Kidney (tissue), 13 donors: ENCODE measurements at regions not wholly inside any gene's neighbourhood (a gene's known extent, or its start where the extent isn't known, plus 50 kb on each side); places are given as distances from the start of the nearest gene placed in this dataset.

Experiments used
- DNase-seq, 5 donors: peaks; one replicate each; pipeline ENCODE4 v3.0.0-alpha.2; 2013 to 2020
- FAIRE-seq: peaks from 2 replicates; lab custom pipeline; 2012; peaks lifted over from hg19 to GRCh38; lab: Jason Lieb, UNC
- H3K27ac ChIP-seq, 2 donors: one replicate each; pipeline ENCODE4 v1.7.0; 2013; ENCODE audit warnings: low read depth in 2 of 2, low read length in 2 of 2, inconsistent platforms in 1 of 2
- H3K27me3 ChIP-seq: one replicate; pipeline ENCODE4 v1.7.1; 2013; ENCODE audit warnings: low read length, inconsistent platforms; ENCODE audit not compliant: control insufficient read depth, insufficient read depth
- H3K36me3 ChIP-seq, 3 donors: one replicate each; pipeline versions ENCODE4 v1.7.0 to v1.7.1; 2013; ENCODE audit warnings: low read length in 3 of 3, control low read depth in 1 of 3, inconsistent platforms in 1 of 3; ENCODE audit not compliant: insufficient read depth in 3 of 3, control insufficient read depth in 2 of 3
- H3K4me1 ChIP-seq, 3 donors: one replicate each; pipeline versions ENCODE4 v1.7.0 to v1.7.1; 2013; ENCODE audit warnings: low read length in 3 of 3, inconsistent platforms in 1 of 3, low read depth in 1 of 3; ENCODE audit not compliant: control insufficient read depth in 2 of 3, insufficient read depth in 2 of 3
- H3K4me3 ChIP-seq, 3 donors: one replicate each; pipeline versions ENCODE4 v1.7.0 to v1.8.1; 2013; ENCODE audit warnings: low read length in 3 of 3, control low read depth in 1 of 3, inconsistent platforms in 1 of 3
- H3K9ac ChIP-seq, 3 donors: one replicate each; pipeline versions ENCODE4 v1.7.0 to v1.7.1; 2013; ENCODE audit warnings: low read length in 3 of 3, control low read depth in 1 of 3, inconsistent platforms in 1 of 3
- H3K9me3 ChIP-seq, 3 donors: one replicate each; pipeline versions ENCODE4 v1.7.0 to v1.7.1; 2013; ENCODE audit warnings: low read length in 3 of 3, control low read depth in 1 of 3, inconsistent platforms in 1 of 3; ENCODE audit not compliant: control insufficient read depth in 2 of 3, insufficient read depth in 1 of 3
- CTCF ChIP-seq: IDR thresholded peaks from 3 replicates; pipeline ENCODE4 v1.5.1; 2012; ENCODE audit warnings: mild to moderate bottlenecking, moderate library complexity, borderline replicate concordance; ENCODE audit not compliant: insufficient read depth; ENCODE audit errors: extremely low read depth
- intact Hi-C: fragments of 100-400 bp; cut with DNase I; formaldehyde crosslinking; loops from one replicate; pipeline ENCODE4 v1.11.1; 2022
- donor health status: control.
- donor health status: control.
- donor health status: control.
- donor health status: control.
- donor health status: control.
- donor health status: DM: yes; HTN: yes; CAD: no.
- donor health status: Normal renal cell carcinoma (clear cell type).

- no peak for TF ChIP-seq CTCF
- Histone ChIP-seq H3K9ac (no peak overlapping the region), H3K27me3 (no peaks in the 10 kb centered on the region), H3K9me3 (no peaks in the 10 kb centered on the region), H3K27ac (no peak overlapping the region), H3K36me3 (no peaks in the 10 kb centered on the region), H3K4me1 (no peaks in the 10 kb centered on the region), H3K4me3 (no peak overlapping the region)
- no peak for FAIRE-seq
- no peak for DNase-seq
- intact Hi-C loops: no loop called here
Measured at GRCh38 chrX:43141885-43142284, 363.9 kb upstream of the PPP1R2C start.

GRCh38 chrX:43148305-43148704 lies 370.3 kb upstream of the PPP1R2C start:
- intact Hi-C loops: no loop called here
- H3K4me1 ChIP-seq: no peaks in the 10 kb centered on the region
- no peak overlapping the region for H3K27ac ChIP-seq
- no peak for FAIRE-seq
- no peaks in the 10 kb centered on the region for H3K36me3 ChIP-seq
- H3K9ac ChIP-seq: no peak overlapping the region
- H3K27me3 ChIP-seq: no peaks in the 10 kb centered on the region
- no peaks in the 10 kb centered on the region for H3K9me3 ChIP-seq
- TF ChIP-seq CTCF: no peak
- no peak for DNase-seq
- no peak overlapping the region for H3K4me3 ChIP-seq

DNA sequence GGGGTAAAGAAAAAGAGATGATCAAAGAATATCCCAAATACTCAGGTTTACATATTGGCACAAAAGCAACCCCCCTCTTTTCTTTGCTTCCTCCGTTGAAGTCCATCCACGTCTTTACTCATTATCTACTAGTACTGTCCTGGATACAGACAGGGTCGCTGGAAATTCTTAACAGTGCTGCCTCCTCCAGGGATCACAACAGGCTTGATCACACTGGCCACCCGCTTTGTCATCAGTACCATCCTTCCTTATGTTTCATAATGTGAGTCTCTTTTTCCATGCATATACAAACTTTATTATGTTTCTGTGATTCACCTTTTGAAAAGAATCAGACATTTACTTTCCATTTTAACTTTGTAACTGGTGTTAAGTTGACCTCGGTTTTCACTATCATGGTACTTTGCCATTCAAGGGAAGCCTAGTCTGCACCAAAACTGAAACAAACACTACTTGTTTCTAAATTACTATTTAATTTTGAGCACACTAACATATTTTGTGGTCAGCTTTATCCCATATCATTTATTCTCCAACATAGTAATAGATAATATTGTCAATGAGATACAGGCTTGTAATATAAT lies 387.5 kb upstream of the PPP1R2C start:
- no peaks in the 10 kb centered on the region for H3K9me3 ChIP-seq
- no peak overlapping the region for H3K4me3 ChIP-seq
- no peak overlapping the region for H3K27ac ChIP-seq
- FAIRE-seq (no peak), DNase-seq (no peak)
- H3K27me3 ChIP-seq: no peaks in the 10 kb centered on the region
- H3K9ac ChIP-seq: no peak overlapping the region
- intact Hi-C loops: no loop called here
- no peaks in the 10 kb centered on the region for H3K4me1 ChIP-seq
- no peak for TF ChIP-seq CTCF
- no peaks in the 10 kb centered on the region for H3K36me3 ChIP-seq

- H3K4me3 ChIP-seq: no peak overlapping the region
- intact Hi-C loops: no loop called here
- H3K27me3 ChIP-seq: no peaks in the 10 kb centered on the region
- H3K9ac ChIP-seq: no peak overlapping the region
- no peaks in the 10 kb centered on the region for H3K36me3 ChIP-seq
- no peaks in the 10 kb centered on the region for H3K4me1 ChIP-seq
- no peak for FAIRE-seq
- TF ChIP-seq CTCF: no peak
- no peak overlapping the region for H3K27ac ChIP-seq
- no peaks in the 10 kb centered on the region for H3K9me3 ChIP-seq
- no peak for DNase-seq
Measured at GRCh38 chrX:43166874-43167273, 388.9 kb upstream of the PPP1R2C start.
